H1 (cell line): ENCODE measurements at regions not wholly inside any gene's neighbourhood (a gene's known extent, or its start where the extent isn't known, plus 50 kb on each side); places are given as distances from the start of the nearest gene placed in this dataset.

Experiments
- CTCF ChIA-PET: fragments of 300-600 bp; sonication (Branson Sonifier 250); formaldehyde crosslinking; loops from one replicate; lab custom pipeline; 2021; ENCODE audit not compliant: partially characterized antibody; lab: Charles Lee
- POLR2A ChIA-PET: fragments of 300-600 bp; sonication (Branson Sonifier 250); formaldehyde crosslinking; loops from one replicate; lab custom pipeline; 2021; ENCODE audit warnings: inconsistent platforms; ENCODE audit not compliant: partially characterized antibody; lab: Charles Lee
- DNase-seq, 2 experiments: peaks; one replicate each; pipeline versions ENCODE4 v3.0.0 to v3.0.0-alpha.2; 2010 to 2022; ENCODE audit warnings: low spot score in 2 of 2, low read depth in 1 of 2, mixed read lengths in 1 of 2
- FAIRE-seq: peaks from 2 replicates; lab custom pipeline; 2011; peaks lifted over from hg19 to GRCh38; lab: Jason Lieb, UNC
- H2AFZ ChIP-seq: 2 replicates; pipeline ENCODE4 v1.8.1; 2012; ENCODE audit warnings: low read length, inconsistent platforms
- H2AK5ac ChIP-seq: 2 replicates; pipeline ENCODE4 v1.6.1; 2013; ENCODE audit warnings: low read depth, low read length
- H2BK120ac ChIP-seq: replicated peaks from 2 replicates; pipeline ENCODE3; 2013; ENCODE audit warnings: low read depth, low read length, inconsistent platforms
- H2BK12ac ChIP-seq: 2 replicates; pipeline ENCODE4 v1.6.1; 2013; ENCODE audit warnings: low read depth, low read length
- H2BK15ac ChIP-seq: 2 replicates; pipeline ENCODE4 v1.6.1; 2013; ENCODE audit warnings: low read length
- H2BK20ac ChIP-seq: 2 replicates; pipeline ENCODE4 v1.6.1; 2013; ENCODE audit warnings: low read length
- H2BK5ac ChIP-seq: 2 replicates; pipeline ENCODE4 v1.6.1; 2013; ENCODE audit warnings: low read depth, low read length
- H3K14ac ChIP-seq: 2 replicates; pipeline ENCODE4 v1.6.1; 2013; ENCODE audit warnings: inconsistent platforms; ENCODE audit not compliant: insufficient read length
- H3K18ac ChIP-seq: 2 replicates; pipeline ENCODE4 v1.6.1; 2013; ENCODE audit warnings: low read length; ENCODE audit errors: extremely low read depth
- H3K23ac ChIP-seq: 2 replicates; pipeline ENCODE4 v1.6.1; 2013; ENCODE audit warnings: inconsistent platforms; ENCODE audit not compliant: insufficient read length
- H3K23me2 ChIP-seq: 2 replicates; pipeline ENCODE4 v1.6.1; 2013; ENCODE audit warnings: low read depth, low read length
- H3K27ac ChIP-seq: 2 replicates; pipeline ENCODE4 v1.6.1; 2011; ENCODE audit warnings: low read depth, low read length, inconsistent platforms
- H3K27me3 ChIP-seq, 4 experiments: replicated peaks in 1 of 4; 1 replicate in 1 of 4; 2 replicates in 3 of 4; pipeline versions ENCODE4 v1.6.1 to v1.8.1; 2011 to 2013; ENCODE audit warnings: low read length in 3 of 4, mild to moderate bottlenecking in 3 of 4, inconsistent platforms in 2 of 4, mixed read lengths in 2 of 4, moderate library complexity in 1 of 4; ENCODE audit not compliant: control insufficient read depth in 3 of 4, insufficient read depth in 3 of 4; ENCODE audit errors: extremely low read depth in 1 of 4
- H3K36me3 ChIP-seq, 4 experiments: 2 replicates each; pipeline versions ENCODE4 v1.6.1 to v1.8.1; 2011 to 2013; ENCODE audit warnings: mild to moderate bottlenecking in 4 of 4, low read length in 3 of 4, moderate library complexity in 2 of 4, control low read depth in 1 of 4, inconsistent platforms in 1 of 4; ENCODE audit not compliant: insufficient read depth in 4 of 4, control insufficient read depth in 2 of 4
- H3K4ac ChIP-seq: replicated peaks from 2 replicates; pipeline ENCODE3; 2013; ENCODE audit warnings: low read length, low read depth, mixed read lengths, inconsistent platforms; ENCODE audit not compliant: insufficient read length
- H3K4me1 ChIP-seq, 4 experiments: replicated peaks in 1 of 4; 1 replicate in 1 of 4; 2 replicates in 3 of 4; pipeline versions ENCODE4 v1.6.1 to v1.8.1; 2011 to 2013; ENCODE audit warnings: low read length in 3 of 4, inconsistent platforms in 2 of 4, mixed read lengths in 1 of 4; ENCODE audit not compliant: insufficient read depth in 4 of 4, control insufficient read depth in 3 of 4
- H3K4me2 ChIP-seq, 2 experiments: 2 replicates each; pipeline versions ENCODE4 v1.6.1 to v1.8.1; 2011 to 2013; ENCODE audit warnings: low read depth in 2 of 2, low read length in 2 of 2, control low read depth in 1 of 2, inconsistent platforms in 1 of 2, mild to moderate bottlenecking in 1 of 2; ENCODE audit not compliant: insufficient read depth in 1 of 2
- H3K4me3 ChIP-seq, 4 experiments: fragments of 200-600, 300-600 bp in 1 of 4; sonication (generic), shearing (Covaris generic), sonication (Bioruptor Twin) in 1 of 4; 2 replicates each; pipeline versions ENCODE4 v1.5.1 to v1.8.1; 2011 to 2016; ENCODE audit warnings: low read length in 4 of 4, low read depth in 3 of 4, control low read depth in 2 of 4, inconsistent platforms in 2 of 4, mild to moderate bottlenecking in 2 of 4, mixed read lengths in 1 of 4, moderate library complexity in 1 of 4; ENCODE audit not compliant: insufficient read depth in 2 of 4; ENCODE audit errors: extremely low read depth in 1 of 4
- H3K56ac ChIP-seq: replicated peaks from 2 replicates; pipeline ENCODE3; 2013; ENCODE audit warnings: low read depth, mild to moderate bottlenecking, mixed read lengths, low read length, inconsistent platforms; ENCODE audit not compliant: insufficient read length
- H3K79me1 ChIP-seq: 2 replicates; pipeline ENCODE4 v1.6.1; 2013; ENCODE audit warnings: low read depth, low read length, control low read depth
- H3K79me2 ChIP-seq, 2 experiments: 2 replicates each; pipeline versions ENCODE4 v1.6.1 to v1.8.1; 2012 to 2013; ENCODE audit warnings: low read length in 2 of 2, mild to moderate bottlenecking in 2 of 2, inconsistent platforms in 1 of 2; ENCODE audit not compliant: insufficient read depth in 2 of 2, control insufficient read depth in 1 of 2
- H3K9ac ChIP-seq, 4 experiments: replicated peaks in 1 of 4; 1 replicate in 1 of 4; 2 replicates in 3 of 4; pipeline versions ENCODE4 v1.6.1 to v1.8.1; 2011 to 2013; ENCODE audit warnings: low read depth in 3 of 4, low read length in 3 of 4, control low read depth in 2 of 4, mild to moderate bottlenecking in 2 of 4, moderate library complexity in 2 of 4, inconsistent platforms in 1 of 4; ENCODE audit errors: extremely low read depth in 1 of 4
- H3K9me3 ChIP-seq, 2 experiments: 2 replicates each; pipeline versions ENCODE4 v1.6.1 to v1.8.1; 2012 to 2013; ENCODE audit warnings: mild to moderate bottlenecking in 2 of 2, moderate library complexity in 2 of 2, control low read depth in 1 of 2, inconsistent platforms in 1 of 2, low read depth in 1 of 2, low read length in 1 of 2, mixed read lengths in 1 of 2; ENCODE audit not compliant: insufficient read depth in 2 of 2
- H4K20me1 ChIP-seq, 2 experiments: replicated peaks in 1 of 2; 2 replicates each; pipeline versions ENCODE3 to v1.8.1; 2011 to 2013; ENCODE audit warnings: inconsistent platforms in 2 of 2, low read length in 2 of 2, mild to moderate bottlenecking in 1 of 2; ENCODE audit not compliant: insufficient read depth in 2 of 2, control insufficient read depth in 1 of 2
- H4K5ac ChIP-seq: 2 replicates; pipeline ENCODE4 v1.6.1; 2013; ENCODE audit warnings: low read length, low read depth, mixed read lengths, inconsistent platforms; ENCODE audit not compliant: insufficient read length
- H4K8ac ChIP-seq: 2 replicates; pipeline ENCODE4 v1.8.0; 2013; ENCODE audit warnings: mild to moderate bottlenecking, moderate library complexity, low read length, inconsistent platforms; ENCODE audit not compliant: insufficient read depth; ENCODE audit errors: extremely low read depth
- H4K91ac ChIP-seq: replicated peaks from 2 replicates; pipeline ENCODE3; 2013; ENCODE audit warnings: low read length, mixed read lengths, inconsistent platforms; ENCODE audit not compliant: insufficient read length
- GTF2F1 ChIP-seq: IDR thresholded peaks from 2 replicates; pipeline ENCODE4 v1.6.1; 2012; ENCODE audit warnings: low read depth, low read length, improper control_type of control experiment, borderline replicate concordance
- HDAC2 ChIP-seq, 2 experiments: fragments of 300-600 bp in 1 of 2; sonication (generic) in 1 of 2; IDR thresholded peaks; 2 replicates each; pipeline ENCODE4 v1.6.1; 2011 to 2012; ENCODE audit warnings: low read depth in 2 of 2, low read length in 2 of 2, mild to moderate bottlenecking in 2 of 2, moderate library complexity in 2 of 2, borderline replicate concordance in 1 of 2, inconsistent platforms in 1 of 2
- RNF2 ChIP-seq: fragments of 200-900, 300-1000 bp; sonication (generic); IDR thresholded peaks from 2 replicates; pipeline ENCODE4 v1.7.1; 2016; ENCODE audit warnings: borderline replicate concordance, low read depth, mild to moderate bottlenecking, antibody characterized with exemption, low read length; ENCODE audit not compliant: poor library complexity, severe bottlenecking; ENCODE audit errors: missing control alignments
- SIX5 ChIP-seq: IDR thresholded peaks from 2 replicates; pipeline ENCODE4 v1.6.1; 2011; ENCODE audit warnings: mild to moderate bottlenecking, low read depth, low read length
- TCF12 ChIP-seq: IDR thresholded peaks from 2 replicates; pipeline ENCODE4 v1.6.1; 2011; ENCODE audit warnings: low read depth, mild to moderate bottlenecking, low read length

DNA sequence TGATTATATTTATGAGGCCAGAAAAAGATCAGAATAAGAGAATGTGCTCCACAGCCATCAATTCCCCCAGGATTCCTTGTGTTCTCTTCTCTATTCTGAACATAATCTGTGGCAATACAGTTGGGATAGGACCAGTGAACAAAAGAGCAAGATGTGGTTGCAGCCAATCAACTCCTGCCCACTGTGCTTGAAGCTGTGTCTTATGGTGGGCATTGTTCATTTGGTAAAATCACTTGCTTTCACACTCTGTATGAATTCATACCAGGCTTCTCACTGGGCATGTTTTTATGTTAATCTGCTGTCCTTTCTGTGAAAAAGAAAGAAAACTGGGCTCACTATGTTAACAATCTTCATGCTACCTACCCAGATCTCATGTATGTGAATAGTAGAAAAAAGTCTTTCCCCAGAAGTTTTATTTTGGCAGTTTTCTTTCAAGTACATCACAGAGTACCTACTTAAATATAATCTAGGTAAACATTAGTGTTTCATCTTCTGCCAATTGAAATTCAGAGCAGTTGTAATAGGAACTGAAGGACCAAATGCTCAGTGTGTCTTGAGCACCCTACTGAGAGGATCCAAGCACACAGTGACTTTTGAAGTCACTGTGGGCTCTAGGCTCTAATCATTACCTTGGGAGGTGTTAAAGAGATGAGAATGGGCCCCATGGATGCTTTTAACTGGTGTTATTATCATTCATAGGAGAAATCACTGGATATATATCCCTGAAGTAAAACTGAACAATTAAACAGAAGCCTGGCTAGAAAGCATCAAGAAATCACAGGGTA lies 429.2 kb upstream of the TRAM1L1 start:
- Histone ChIP-seq H3K14ac (no peak overlapping the region), H3K36me3 (no peaks in the 10 kb centered on the region), H3K4me1 (no peaks in the 10 kb centered on the region), H3K9ac (no peak overlapping the region), H4K91ac (no peak overlapping the region), H3K23me2 (no peaks in the 10 kb centered on the region), H3K79me2 (no peaks in the 10 kb centered on the region), H2AFZ (no peak overlapping the region; the same call in 1 of the 2 replicates), H4K5ac (no peak overlapping the region), H4K20me1 (no peaks in the 10 kb centered on the region), H2BK5ac (no peak overlapping the region), H3K56ac (no peak overlapping the region), H3K79me1 (no peaks in the 10 kb centered on the region), H3K27me3 (no peaks in the 10 kb centered on the region), H3K9me3 (no peaks in the 10 kb centered on the region), H3K4ac (no peak overlapping the region), H2BK12ac (no peak overlapping the region), H2AK5ac (no peak overlapping the region), H3K4me2 (no peak overlapping the region), H2BK120ac (no peak overlapping the region), H3K23ac (no peak overlapping the region), H3K18ac (no peak overlapping the region), H2BK20ac (no peak overlapping the region), H4K8ac (no peak overlapping the region), H2BK15ac (no peak overlapping the region), H3K4me3 (no peak overlapping the region), H3K27ac (no peak overlapping the region)
- ChIA-PET POLR2A (no interaction called here), CTCF (interaction anchor here (0.6 to 1.0 kb wide), 2 partner anchors 14 to 971 kb away, joined by 3 to 4 read pairs; no protein-coding TSS in a partner anchor)
- DNase-seq (no peak), FAIRE-seq (no peak)
- TF ChIP-seq HDAC2 (IDR thresholded peaks at IDR 0.05; ENCODE audit: borderline replicate concordance in 1 of 2, low read depth in 2 of 2, low read length in 2 of 2) (no peak), TCF12 (no peak), SIX5 (no peak), RNF2 (no peak), GTF2F1 (no peak)
